ENCODE measurements at regions not wholly inside any gene's neighbourhood (a gene's known extent, or its start where the extent isn't known, plus 50 kb on each side); places are given as distances from the start of the nearest gene placed in this dataset.

DNA sequence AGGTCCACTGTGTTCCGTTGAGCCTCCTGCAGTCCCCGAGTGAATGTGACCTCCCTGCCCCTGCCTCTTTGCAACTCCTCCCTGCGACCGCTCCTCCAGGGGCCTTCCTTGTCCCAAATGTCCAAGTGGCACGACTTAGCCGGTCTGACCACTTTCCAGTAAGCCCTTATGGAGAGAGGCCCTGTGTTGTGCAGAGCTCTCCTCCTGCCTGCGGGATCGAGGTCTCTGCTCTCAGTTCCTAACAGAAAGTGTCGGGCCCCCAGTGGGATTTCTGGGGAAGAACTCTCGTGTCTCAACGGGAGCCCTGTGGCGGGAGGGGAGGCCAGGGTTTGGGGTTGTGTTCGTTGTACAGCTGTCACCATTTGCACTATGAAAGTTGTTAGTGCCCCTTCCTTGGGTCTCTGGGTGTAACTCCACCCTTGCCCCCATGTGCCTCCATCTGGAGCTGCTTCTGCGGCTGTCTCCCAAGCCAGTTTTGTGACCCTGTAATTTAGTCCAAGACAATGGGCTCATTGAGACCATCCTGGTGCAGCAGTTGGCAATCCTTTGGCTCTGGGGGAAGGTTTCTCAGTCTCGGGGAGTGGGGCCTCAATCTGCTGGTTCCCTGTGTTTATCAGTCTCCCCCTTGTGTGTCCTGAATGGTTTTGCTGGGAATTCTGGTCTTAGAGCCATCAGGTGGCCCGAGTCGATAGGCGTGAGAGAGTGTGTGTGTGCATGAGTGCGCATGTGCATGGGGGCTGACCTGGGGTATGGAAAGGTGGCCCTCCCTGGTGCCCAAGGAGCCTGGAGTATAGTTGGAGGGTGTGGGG, 234.5 kb downstream of the SEC14L1 start:
- TF ChIP-seq, protein P1, sequence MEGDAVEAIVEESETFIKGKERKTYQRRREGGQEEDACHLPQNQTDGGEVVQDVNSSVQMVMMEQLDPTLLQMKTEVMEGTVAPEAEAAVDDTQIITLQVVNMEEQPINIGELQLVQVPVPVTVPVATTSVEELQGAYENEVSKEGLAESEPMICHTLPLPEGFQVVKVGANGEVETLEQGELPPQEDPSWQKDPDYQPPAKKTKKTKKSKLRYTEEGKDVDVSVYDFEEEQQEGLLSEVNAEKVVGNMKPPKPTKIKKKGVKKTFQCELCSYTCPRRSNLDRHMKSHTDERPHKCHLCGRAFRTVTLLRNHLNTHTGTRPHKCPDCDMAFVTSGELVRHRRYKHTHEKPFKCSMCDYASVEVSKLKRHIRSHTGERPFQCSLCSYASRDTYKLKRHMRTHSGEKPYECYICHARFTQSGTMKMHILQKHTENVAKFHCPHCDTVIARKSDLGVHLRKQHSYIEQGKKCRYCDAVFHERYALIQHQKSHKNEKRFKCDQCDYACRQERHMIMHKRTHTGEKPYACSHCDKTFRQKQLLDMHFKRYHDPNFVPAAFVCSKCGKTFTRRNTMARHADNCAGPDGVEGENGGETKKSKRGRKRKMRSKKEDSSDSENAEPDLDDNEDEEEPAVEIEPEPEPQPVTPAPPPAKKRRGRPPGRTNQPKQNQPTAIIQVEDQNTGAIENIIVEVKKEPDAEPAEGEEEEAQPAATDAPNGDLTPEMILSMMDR (IDR thresholded peaks at IDR 0.05) = no peak
- Histone ChIP-seq H3K9me3 (no peaks in the 10 kb centered on the region), H3K4me3 (peak overlapping the region; percentile 71 to 84)

DNA sequence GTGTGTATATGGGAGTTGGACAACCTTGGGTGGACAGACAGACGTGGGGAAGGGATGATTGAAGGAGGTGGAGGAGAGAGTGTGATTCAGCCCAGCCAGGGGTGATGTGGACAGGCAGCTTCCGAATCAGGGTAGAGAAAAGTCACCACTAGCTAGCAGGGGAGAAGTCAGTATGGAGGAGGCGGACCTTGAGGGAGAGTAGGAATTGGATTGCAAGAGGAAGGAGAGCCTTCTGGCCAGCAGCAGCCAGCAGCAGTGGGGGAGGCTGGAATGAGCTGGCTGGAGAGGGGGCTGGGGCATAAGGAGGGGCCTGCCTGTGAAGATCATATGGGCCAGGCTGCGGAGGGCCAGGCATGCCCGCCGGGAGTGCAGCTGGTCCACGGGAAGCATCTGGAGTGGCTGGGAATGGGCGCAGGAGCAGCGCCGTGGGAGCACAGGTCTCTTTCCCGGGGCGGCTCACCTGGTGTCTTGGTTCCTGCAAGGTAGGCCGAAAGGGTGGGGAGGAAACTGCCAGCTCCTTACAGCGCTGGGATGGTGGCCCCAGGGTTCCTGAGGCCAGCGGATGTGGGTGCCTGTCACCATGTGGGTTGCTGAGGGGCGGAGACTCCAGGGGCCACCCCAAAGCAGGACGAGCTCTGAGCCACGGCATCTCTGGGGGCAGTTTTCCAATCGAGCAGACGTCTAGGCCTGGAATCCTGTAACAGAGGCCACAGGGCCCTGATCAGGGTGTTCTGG, 235.3 kb downstream of the SEC14L1 start:
- Histone ChIP-seq H3K27ac (peak overlapping the region; percentile 65 to 90), H3K9me3 (no peaks in the 10 kb centered on the region), H3K4me1 (peaks cover 0 to 89% of the 10 kb centered on the region in 2 donors), H3K27me3 (no peaks in the 10 kb centered on the region), H3K4me3 (peak overlapping the region in 1 of 2 donors; percentile 2), H3K36me3 (no peaks in the 10 kb centered on the region)
- TF ChIP-seq, protein P1 (IDR thresholded peaks at IDR 0.05) = no peak
- DNase-seq (ENCODE audit: low spot score) = no peak

More for the DNA sequence above, 234.5 kb downstream of the SEC14L1 start:
- H3K27me3 ChIP-seq = no peaks in the 10 kb centered on the region
- H3K36me3 ChIP-seq = no peaks in the 10 kb centered on the region
- DNase-seq (ENCODE audit: low spot score) = no peak
- peaks cover 0 to 89% of the 10 kb centered on the region in 2 donors for H3K4me1 ChIP-seq
- peak overlapping the region; percentile 90 to 92 for H3K27ac ChIP-seq

DNA sequence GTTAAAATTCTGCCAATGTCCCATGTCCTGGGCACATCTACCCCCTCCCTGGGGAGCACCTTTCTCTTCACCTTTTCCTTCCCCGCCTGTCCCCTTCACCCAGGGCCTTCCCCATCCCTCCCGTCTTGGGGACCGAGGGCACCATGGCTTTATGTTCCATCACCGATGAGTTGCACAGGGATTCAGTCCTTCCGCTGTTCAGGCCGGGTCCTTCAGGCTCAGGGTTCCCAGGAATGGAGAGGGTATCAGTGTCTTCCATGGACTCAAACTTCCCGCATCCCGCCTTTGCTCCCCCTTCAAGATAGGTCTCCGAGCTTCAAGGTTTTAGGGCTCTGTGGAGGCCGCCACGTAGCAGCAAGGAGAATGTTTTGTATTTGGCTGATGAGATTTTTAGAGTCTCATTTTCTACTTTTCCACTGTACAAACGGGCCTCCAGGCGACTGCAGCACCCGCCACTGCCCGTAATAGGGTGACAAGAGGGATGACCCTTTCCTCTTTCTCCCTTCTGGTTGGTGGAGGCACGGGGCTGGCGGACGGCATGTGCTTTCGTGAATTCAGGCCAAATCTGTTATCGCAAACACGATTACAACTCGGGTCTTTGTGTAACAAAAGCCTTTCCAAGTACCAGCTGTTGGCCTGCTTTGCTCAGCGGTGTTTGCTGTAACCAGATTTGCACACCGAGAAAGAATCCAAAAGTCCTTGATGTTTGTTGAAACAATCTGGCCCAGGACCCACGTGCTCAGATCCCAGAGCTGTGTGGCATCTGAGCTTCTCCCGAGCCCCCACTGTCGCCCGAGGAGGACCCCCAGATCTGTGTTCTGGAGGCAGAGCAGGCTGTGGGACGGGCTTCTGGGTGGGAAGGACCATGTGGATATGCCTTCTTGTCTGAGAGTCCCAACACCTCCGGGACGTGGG, 236.3 kb downstream of the SEC14L1 start:
- Histone ChIP-seq H3K9me3 (no peaks in the 10 kb centered on the region), H3K27me3 (no peaks in the 10 kb centered on the region), H3K27ac (peak overlapping the region; percentile 65 to 90), H3K4me1 (peaks cover 0 to 89% of the 10 kb centered on the region in 2 donors), H3K36me3 (no peaks in the 10 kb centered on the region), H3K4me3 (no peak overlapping the region)
- TF ChIP-seq, protein P1 (IDR thresholded peaks at IDR 0.05) = no peak
- peak; percentile 81 for DNase-seq (ENCODE audit: low spot score)

DNA sequence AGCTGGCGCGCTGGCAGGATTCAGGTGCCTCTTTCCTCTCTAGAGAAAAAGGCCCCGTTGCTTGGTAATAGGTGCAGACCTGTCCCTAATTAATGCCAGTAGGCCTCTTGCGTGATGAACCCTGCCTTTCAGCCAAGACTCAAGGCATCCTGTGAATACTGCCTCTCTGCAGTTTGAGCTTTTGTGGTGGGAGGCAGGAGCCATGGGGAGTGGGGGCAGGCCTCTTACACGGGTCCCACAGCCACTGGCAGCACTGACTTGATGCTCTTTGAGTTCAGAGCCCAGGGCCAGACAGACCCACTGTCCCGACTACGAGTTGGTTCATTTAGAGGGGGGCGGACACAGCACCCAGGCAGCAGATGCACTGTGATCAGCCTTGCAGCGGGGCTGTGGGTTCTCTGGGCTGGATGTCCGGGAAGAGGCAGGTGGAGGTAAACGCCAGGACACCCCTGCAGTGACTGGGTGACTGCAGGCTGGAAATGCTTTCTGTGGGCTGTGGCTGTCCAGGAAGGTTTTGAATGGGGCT, 237.0 kb downstream of the SEC14L1 start:
- H3K36me3 ChIP-seq = no peaks in the 10 kb centered on the region
- no peak for DNase-seq (ENCODE audit: low spot score)
- no peak overlapping the region for H3K4me3 ChIP-seq
- H3K27me3 ChIP-seq = no peaks in the 10 kb centered on the region
- no peaks in the 10 kb centered on the region for H3K9me3 ChIP-seq
- peak overlapping the region; percentile 65 to 90 for H3K27ac ChIP-seq
- TF ChIP-seq, protein P1 (IDR thresholded peaks at IDR 0.05) = no peak
- H3K4me1 ChIP-seq = peaks cover 0 to 89% of the 10 kb centered on the region in 2 donors

DNA sequence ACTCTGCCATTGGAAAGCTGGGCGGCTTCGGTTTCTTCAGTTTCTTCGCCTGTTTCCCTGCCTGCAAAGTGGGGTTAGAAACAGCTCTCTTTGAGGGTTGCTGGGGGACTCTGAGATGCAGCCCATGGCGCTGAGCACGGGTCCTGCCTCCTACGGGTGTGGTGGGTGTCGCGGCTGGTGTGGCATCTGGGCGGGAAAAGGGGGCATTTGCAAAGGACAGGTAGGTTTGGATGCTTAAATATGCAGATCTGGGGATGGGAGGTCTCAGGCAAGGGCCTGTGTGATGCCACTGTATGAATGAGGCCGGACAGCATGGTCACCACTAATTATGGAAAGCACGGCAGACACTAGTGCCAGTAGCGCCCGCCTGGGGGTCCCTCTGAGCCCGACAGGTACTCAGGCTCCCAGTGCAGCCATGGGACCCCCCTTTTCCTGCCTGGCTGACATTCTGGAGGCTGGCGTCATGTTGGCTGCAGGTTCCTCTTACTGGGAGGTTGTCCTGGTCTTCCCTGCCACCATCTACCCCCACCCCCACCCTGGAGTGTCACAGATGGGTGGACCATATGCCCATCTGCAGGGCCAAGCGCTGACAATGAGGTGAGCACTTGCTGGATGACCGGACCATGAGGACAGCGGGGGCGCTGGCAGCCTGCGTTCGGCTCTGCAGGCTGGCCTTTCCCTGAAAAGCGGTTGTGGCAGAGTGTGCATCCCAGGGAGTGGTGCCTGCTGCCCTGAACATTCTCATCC, 237.7 kb downstream of the SEC14L1 start:
- TF ChIP-seq, protein P1 (IDR thresholded peaks at IDR 0.05) = no peak
- H3K4me3 ChIP-seq = no peak overlapping the region
- H3K36me3 ChIP-seq = no peaks in the 10 kb centered on the region
- H3K4me1 ChIP-seq = peaks cover 0 to 96% of the 10 kb centered on the region in 2 donors
- peak overlapping the region in 1 of 2 donors; percentile 90 for H3K27ac ChIP-seq
- H3K27me3 ChIP-seq = no peaks in the 10 kb centered on the region
- DNase-seq (ENCODE audit: low spot score) = no peak
- no peaks in the 10 kb centered on the region for H3K9me3 ChIP-seq

All from right atrium auricular region (tissue), 2 donors.